ENCODE measurements at regions not wholly inside any gene's neighbourhood (a gene's known extent, or its start where the extent isn't known, plus 50 kb on each side); places are given as distances from the start of the nearest gene placed in this dataset.
"Not testable (repeated sequence)": the region's sequence is repeated elsewhere in the genome, so short reads cannot be mapped to it uniquely, and the experiment has no call there.

- DNase-seq (ENCODE audit: low read depth in 3 of 3) = not testable (repeated sequence)
Observed at GRCh38 chr1:144026022-144026421, 54.2 kb upstream of the FAM72C start.

DNA sequence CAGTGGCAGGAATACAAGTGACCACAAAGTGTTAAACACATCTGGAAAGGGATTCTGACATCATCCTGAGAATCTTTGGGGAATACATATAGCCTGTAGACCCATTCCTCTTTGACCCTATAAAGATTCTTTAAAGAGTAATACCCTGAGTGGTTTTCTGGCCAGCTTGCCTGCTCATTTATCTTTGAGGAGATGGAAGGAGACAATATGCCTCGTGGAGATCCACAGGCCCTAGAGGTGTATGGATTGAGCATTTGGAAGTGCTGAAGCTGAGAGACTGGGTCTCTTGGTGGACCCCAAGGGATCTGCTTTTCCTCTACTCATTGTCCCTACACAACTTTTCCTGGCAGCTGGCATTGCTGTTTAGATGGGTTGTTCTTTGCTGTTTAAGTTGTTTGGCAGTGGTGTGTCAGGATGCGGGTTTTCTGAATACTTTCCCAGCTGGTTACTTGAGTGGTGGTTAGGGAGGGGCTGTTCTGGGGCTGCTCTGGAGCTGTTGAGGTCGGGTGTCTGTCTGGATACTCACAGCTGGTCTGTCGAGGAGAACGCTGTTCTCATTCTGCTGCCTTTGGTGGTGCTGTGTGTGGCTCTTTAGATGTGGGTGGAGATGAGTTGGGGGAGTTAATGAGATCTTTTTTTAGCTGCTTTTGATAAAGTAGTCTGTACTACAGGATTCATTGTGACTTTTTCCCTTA lies 50.1 kb upstream of the FAM72C start:
- not testable (repeated sequence) for DNase-seq (ENCODE audit: low read depth in 3 of 3)

All from stimulated activated CD4-positive, alpha-beta T cell treated with anti-CD3 and anti-CD28 coated beads, TNF-alpha, amount 100 ng/mL, for 24 hours (primary cell).